GM23338 (cell line): ENCODE measurements at regions not wholly inside any gene's neighbourhood (a gene's known extent, or its start where the extent isn't known, plus 50 kb on each side); places are given as distances from the start of the nearest gene placed in this dataset.

Experiments
- ATAC-seq: fragments of 200-7000 bp; cut with Tn5 transposase; 3 replicates; pipeline ENCODE4 v1.9.1; 2020
- DNase-seq: peaks from one replicate; pipeline ENCODE4 v3.0.0-alpha.2; 2015; ENCODE audit warnings: low spot score
- H2AFZ ChIP-seq: fragments of 200-600 bp; sonication (generic); 2 replicates; pipeline ENCODE4 v1.8.0; 2016; ENCODE audit warnings: antibody characterized with exemption, mild to moderate bottlenecking, moderate library complexity
- H3F3A ChIP-seq: fragments of 200-600 bp; sonication (generic); replicated peaks from 2 replicates; pipeline ENCODE4 v1.8.0; 2017; ENCODE audit warnings: antibody characterized with exemption, mixed run types, low read depth
- H3K27ac ChIP-seq: fragments of 200-600 bp; sonication (generic); 2 replicates; pipeline ENCODE4 v1.6.1; 2016; ENCODE audit warnings: low read depth
- H3K27me3 ChIP-seq: fragments of 200-600 bp; sonication (generic); 2 replicates; pipeline ENCODE4 v1.8.0; 2016; ENCODE audit warnings: mild to moderate bottlenecking, mixed run types, moderate library complexity; ENCODE audit not compliant: insufficient read depth
- H3K36me3 ChIP-seq: fragments of 200-600 bp; sonication (generic); 2 replicates; pipeline ENCODE4 v1.8.0; 2016; ENCODE audit warnings: mild to moderate bottlenecking; ENCODE audit not compliant: insufficient read depth
- H3K4me1 ChIP-seq: fragments of 200-600 bp; sonication (generic); 2 replicates; pipeline ENCODE4 v1.8.0; 2016; ENCODE audit warnings: mild to moderate bottlenecking, moderate library complexity; ENCODE audit not compliant: insufficient read depth
- H3K4me2 ChIP-seq: fragments of 200-600 bp; sonication (generic); 2 replicates; pipeline ENCODE4 v1.7.1; 2017; ENCODE audit warnings: mixed run types
- H3K4me3 ChIP-seq: fragments of 200-600 bp; sonication (generic); 2 replicates; pipeline ENCODE4 v1.6.1; 2016; ENCODE audit warnings: mixed run types
- H3K79me2 ChIP-seq: fragments of 200-600 bp; sonication (generic); replicated peaks from 2 replicates; pipeline ENCODE4 v1.8.0; 2017; ENCODE audit warnings: mild to moderate bottlenecking; ENCODE audit not compliant: insufficient read depth
- H3K9me2 ChIP-seq: fragments of 200-600 bp; sonication (generic); 2 replicates; pipeline ENCODE4 v1.8.0; 2017; ENCODE audit not compliant: insufficient read depth
- H4K20me1 ChIP-seq: fragments of 200-600 bp; sonication (generic); replicated peaks from 2 replicates; pipeline ENCODE4 v1.8.0; 2017; ENCODE audit warnings: mild to moderate bottlenecking; ENCODE audit not compliant: insufficient read depth
- H3K27ac Mint-ChIP-seq: 2 replicates; pipeline ENCODE4 v1.8.0; 2020; ENCODE audit warnings: inconsistent platforms, mild to moderate bottlenecking, moderate library complexity, mixed read lengths
- H3K27me3 Mint-ChIP-seq: 3 replicates; pipeline ENCODE4 v1.8.0; 2022; ENCODE audit warnings: low read depth, mild to moderate bottlenecking, moderate library complexity, mixed read lengths, inconsistent platforms; ENCODE audit not compliant: insufficient read depth, poor library complexity
- H3K36me3 Mint-ChIP-seq: 3 replicates; pipeline ENCODE4 v1.8.0; 2021; ENCODE audit warnings: low read depth, mild to moderate bottlenecking, inconsistent platforms, moderate library complexity, mixed read lengths
- H3K4me1 Mint-ChIP-seq: 3 replicates; pipeline ENCODE4 v1.8.0; 2020; ENCODE audit warnings: mild to moderate bottlenecking, inconsistent platforms, mixed read lengths
- H3K4me3 Mint-ChIP-seq: 3 replicates; pipeline ENCODE4 v1.8.0; 2021; ENCODE audit warnings: moderate library complexity, mild to moderate bottlenecking, inconsistent platforms, mixed read lengths
- H3K9me3 Mint-ChIP-seq: 3 replicates; pipeline ENCODE4 v1.8.0; 2020; ENCODE audit warnings: moderate library complexity, mild to moderate bottlenecking, inconsistent platforms, mixed read lengths
- CREB1 ChIP-seq: fragments of 250-450 bp; sonication (Bioruptor Pico); IDR thresholded peaks from 2 replicates; pipeline ENCODE4 v1.5.0; 2020; ENCODE audit warnings: low read depth, mild to moderate bottlenecking, moderate library complexity
- CTCF ChIP-seq, 2 experiments: fragments of 200-600 bp in 1 of 2; sonication (generic) in 1 of 2; conservative IDR thresholded peaks; 2 replicates each; pipeline versions ENCODE4 v1.5.1 to v1.6.1; 2016 to 2017; ENCODE audit warnings: antibody characterized with exemption in 2 of 2, low read depth in 2 of 2, mild to moderate bottlenecking in 2 of 2, moderate library complexity in 1 of 2
- EZH2 ChIP-seq: fragments of 200-600 bp; sonication (generic); IDR thresholded peaks from one replicate; pipeline ENCODE4 v1.8.0; 2017; ENCODE audit warnings: antibody characterized with exemption, mild to moderate bottlenecking, low read depth; ENCODE audit not compliant: unreplicated experiment
- JUNB ChIP-seq: IDR thresholded peaks from one replicate; pipeline ENCODE4 v1.6.1; 2016; ENCODE audit warnings: antibody characterized with exemption; ENCODE audit not compliant: unreplicated experiment
- NANOG ChIP-seq: IDR thresholded peaks from 2 replicates; pipeline ENCODE4 v1.6.1; 2016; ENCODE audit warnings: antibody characterized with exemption, borderline replicate concordance
- POLR2AphosphoS5 ChIP-seq: IDR thresholded peaks from 2 replicates; pipeline ENCODE4 v1.6.1; 2016; ENCODE audit warnings: antibody characterized with exemption, low read depth
- REST ChIP-seq: IDR thresholded peaks from one replicate; pipeline ENCODE4 v1.6.1; 2018; ENCODE audit warnings: antibody characterized with exemption; ENCODE audit not compliant: unreplicated experiment
- ZNF114 ChIP-seq: fragments of 250-450 bp; sonication (Bioruptor Pico); IDR thresholded peaks from 2 replicates; pipeline ENCODE4 v1.5.0; 2020; ENCODE audit warnings: mild to moderate bottlenecking, moderate library complexity
- ZNF331 ChIP-seq: fragments of 250-450 bp; sonication (Bioruptor Pico); IDR thresholded peaks from 2 replicates; pipeline ENCODE4 v1.5.0; 2020; ENCODE audit warnings: low read depth, mild to moderate bottlenecking, moderate library complexity
- TF ChIP-seq, protein P1 (sequence below): fragments of 250-450 bp; sonication (Bioruptor Pico); IDR thresholded peaks from 2 replicates; pipeline ENCODE4 v1.5.0; 2020; ENCODE audit warnings: mild to moderate bottlenecking, moderate library complexity

DNA sequence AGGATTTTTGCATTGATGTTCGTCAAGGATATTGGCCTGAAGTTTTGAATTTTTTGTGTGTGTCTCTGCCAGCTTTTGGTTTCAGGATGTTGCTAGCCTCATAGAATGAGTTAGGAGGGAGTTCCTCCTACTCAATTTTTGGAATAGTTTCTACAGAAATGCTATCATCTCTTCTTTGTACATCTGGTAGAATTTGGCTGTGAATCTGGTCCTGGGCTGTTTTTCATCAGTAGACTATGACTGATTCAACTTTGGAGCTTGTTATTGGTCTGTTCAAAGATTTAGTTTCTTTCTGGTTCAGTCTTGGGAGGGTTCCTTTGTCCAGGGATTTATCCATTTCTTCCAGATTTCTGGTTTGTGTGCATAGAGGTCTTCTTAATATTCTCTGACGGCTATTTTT lies 166.7 kb downstream of the ST6GAL2 start (continued):
- no peak for TF ChIP-seq CTCF (conservative IDR thresholded peaks at IDR 0.05; ENCODE audit: low read depth in 2 of 2)
- TF ChIP-seq CREB1 (CRISPR knock-in tag) = no peak
- TF ChIP-seq REST = no peak
- TF ChIP-seq POLR2AphosphoS5 = no peak
- TF ChIP-seq JUNB = no peak
- TF ChIP-seq ZNF114 (CRISPR knock-in tag) = no peak
- TF ChIP-seq NANOG = no peak

DNA sequence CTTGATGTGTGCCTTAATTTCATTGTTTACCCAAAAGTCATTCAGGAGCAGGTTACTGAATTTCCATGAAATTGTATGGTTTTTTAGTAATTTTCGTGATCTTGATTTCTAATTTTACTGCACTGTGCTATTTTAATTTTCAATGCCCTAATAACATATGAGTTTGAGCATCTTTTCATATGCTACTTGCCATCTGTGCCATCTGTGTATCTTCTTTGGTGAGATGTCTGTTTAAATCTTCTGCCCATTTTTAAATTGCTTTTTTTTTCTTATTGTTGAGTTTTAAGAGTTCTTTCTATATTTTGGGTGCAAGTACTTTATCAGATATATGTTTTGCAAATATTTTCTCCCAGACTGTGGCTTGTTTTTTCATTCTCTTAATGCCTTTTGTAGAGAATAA lies 165.9 kb downstream of the ST6GAL2 start:
- no peak overlapping the region for H3K4me3 Mint-ChIP-seq
- Histone ChIP-seq H2AFZ (no peak overlapping the region), H3K4me2 (no peak overlapping the region), H3K36me3 (peaks cover 3% of the 10 kb centered on the region), H3K9me2 (no peaks in the 10 kb centered on the region), H3K27ac (no peak overlapping the region), H3K4me1 (peaks cover 11% of the 10 kb centered on the region; the same call in 1 of the 2 replicates), H3K27me3 (no peaks in the 10 kb centered on the region), H3F3A (no peaks in the 10 kb centered on the region), H3K79me2 (no peaks in the 10 kb centered on the region), H3K4me3 (no peak overlapping the region), H4K20me1 (no peaks in the 10 kb centered on the region)
- H3K27ac Mint-ChIP-seq = no peak overlapping the region
- no peaks in the 10 kb centered on the region for H3K27me3 Mint-ChIP-seq
- H3K9me3 Mint-ChIP-seq = peaks cover 15% of the 10 kb centered on the region
- H3K4me1 Mint-ChIP-seq = peaks cover 8% of the 10 kb centered on the region; the same call in 2 of the 3 replicates
- ATAC-seq (no peak), DNase-seq (no peak)
- H3K36me3 Mint-ChIP-seq = peaks cover 3% of the 10 kb centered on the region; the same call in 2 of the 3 replicates
- TF ChIP-seq ZNF331 (CRISPR knock-in tag) = no peak
- TF ChIP-seq CTCF (conservative IDR thresholded peaks at IDR 0.05; ENCODE audit: low read depth in 2 of 2) = no peak
- no peak for TF ChIP-seq NANOG
- TF ChIP-seq JUNB = no peak
- TF ChIP-seq EZH2 = no peak
- TF ChIP-seq, protein P1, sequence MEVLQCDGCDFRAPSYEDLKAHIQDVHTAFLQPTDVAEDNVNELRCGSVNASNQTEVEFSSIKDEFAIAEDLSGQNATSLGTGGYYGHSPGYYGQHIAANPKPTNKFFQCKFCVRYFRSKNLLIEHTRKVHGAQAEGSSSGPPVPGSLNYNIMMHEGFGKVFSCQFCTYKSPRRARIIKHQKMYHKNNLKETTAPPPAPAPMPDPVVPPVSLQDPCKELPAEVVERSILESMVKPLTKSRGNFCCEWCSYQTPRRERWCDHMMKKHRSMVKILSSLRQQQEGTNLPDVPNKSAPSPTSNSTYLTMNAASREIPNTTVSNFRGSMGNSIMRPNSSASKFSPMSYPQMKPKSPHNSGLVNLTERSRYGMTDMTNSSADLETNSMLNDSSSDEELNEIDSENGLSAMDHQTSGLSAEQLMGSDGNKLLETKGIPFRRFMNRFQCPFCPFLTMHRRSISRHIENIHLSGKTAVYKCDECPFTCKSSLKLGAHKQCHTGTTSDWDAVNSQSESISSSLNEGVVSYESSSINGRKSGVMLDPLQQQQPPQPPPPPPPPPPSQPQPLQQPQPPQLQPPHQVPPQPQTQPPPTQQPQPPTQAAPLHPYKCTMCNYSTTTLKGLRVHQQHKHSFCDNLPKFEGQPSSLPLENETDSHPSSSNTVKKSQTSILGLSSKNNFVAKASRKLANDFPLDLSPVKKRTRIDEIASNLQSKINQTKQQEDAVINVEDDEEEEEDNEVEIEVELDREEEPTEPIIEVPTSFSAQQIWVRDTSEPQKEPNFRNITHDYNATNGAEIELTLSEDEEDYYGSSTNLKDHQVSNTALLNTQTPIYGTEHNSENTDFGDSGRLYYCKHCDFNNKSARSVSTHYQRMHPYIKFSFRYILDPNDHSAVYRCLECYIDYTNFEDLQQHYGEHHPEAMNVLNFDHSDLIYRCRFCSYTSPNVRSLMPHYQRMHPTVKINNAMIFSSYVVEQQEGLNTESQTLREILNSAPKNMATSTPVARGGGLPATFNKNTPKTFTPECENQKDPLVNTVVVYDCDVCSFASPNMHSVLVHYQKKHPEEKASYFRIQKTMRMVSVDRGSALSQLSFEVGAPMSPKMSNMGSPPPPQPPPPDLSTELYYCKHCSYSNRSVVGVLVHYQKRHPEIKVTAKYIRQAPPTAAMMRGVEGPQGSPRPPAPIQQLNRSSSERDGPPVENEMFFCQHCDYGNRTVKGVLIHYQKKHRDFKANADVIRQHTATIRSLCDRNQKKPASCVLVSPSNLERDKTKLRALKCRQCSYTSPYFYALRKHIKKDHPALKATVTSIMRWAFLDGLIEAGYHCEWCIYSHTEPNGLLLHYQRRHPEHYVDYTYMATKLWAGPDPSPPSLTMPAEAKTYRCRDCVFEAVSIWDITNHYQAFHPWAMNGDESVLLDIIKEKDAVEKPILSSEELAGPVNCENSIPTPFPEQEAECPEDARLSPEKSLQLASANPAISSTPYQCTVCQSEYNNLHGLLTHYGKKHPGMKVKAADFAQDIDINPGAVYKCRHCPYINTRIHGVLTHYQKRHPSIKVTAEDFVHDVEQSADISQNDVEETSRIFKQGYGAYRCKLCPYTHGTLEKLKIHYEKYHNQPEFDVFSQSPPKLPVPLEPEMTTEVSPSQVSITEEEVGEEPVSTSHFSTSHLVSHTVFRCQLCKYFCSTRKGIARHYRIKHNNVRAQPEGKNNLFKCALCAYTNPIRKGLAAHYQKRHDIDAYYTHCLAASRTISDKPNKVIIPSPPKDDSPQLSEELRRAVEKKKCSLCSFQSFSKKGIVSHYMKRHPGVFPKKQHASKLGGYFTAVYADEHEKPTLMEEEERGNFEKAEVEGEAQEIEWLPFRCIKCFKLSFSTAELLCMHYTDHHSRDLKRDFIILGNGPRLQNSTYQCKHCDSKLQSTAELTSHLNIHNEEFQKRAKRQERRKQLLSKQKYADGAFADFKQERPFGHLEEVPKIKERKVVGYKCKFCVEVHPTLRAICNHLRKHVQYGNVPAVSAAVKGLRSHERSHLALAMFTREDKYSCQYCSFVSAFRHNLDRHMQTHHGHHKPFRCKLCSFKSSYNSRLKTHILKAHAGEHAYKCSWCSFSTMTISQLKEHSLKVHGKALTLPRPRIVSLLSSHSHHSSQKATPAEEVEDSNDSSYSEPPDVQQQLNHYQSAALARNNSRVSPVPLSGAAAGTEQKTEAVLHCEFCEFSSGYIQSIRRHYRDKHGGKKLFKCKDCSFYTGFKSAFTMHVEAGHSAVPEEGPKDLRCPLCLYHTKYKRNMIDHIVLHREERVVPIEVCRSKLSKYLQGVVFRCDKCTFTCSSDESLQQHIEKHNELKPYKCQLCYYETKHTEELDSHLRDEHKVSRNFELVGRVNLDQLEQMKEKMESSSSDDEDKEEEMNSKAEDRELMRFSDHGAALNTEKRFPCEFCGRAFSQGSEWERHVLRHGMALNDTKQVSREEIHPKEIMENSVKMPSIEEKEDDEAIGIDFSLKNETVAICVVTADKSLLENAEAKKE (CRISPR knock-in tag) = no peak
